ENCODE measurements at regions not wholly inside any gene's neighbourhood (a gene's known extent, or its start where the extent isn't known, plus 50 kb on each side); places are given as distances from the start of the nearest gene placed in this dataset.
"Not testable (repeated sequence)": the region's sequence is repeated elsewhere in the genome, so short reads cannot be mapped to it uniquely, and the experiment has no call there.

- DNase-seq (ENCODE audit: low read depth) (no peak), FAIRE-seq (no peak)
- Histone ChIP-seq H3K27me3 (ENCODE audit: control insufficient read depth, insufficient read depth, low read length) (no peaks in the 10 kb centered on the region), H3K4me3 (ENCODE audit: low read depth, low read length) (no peak overlapping the region), H3K36me3 (ENCODE audit: control insufficient read depth, insufficient read depth, low read length) (no peaks in the 10 kb centered on the region)
- no peak for TF ChIP-seq CTCF (IDR thresholded peaks at IDR 0.05; ENCODE audit: insufficient read depth, low read length, severe bottlenecking)
Measured at GRCh38 chr10:44102726-44103255, 282.1 kb downstream of the CXCL12 start.

DNA sequence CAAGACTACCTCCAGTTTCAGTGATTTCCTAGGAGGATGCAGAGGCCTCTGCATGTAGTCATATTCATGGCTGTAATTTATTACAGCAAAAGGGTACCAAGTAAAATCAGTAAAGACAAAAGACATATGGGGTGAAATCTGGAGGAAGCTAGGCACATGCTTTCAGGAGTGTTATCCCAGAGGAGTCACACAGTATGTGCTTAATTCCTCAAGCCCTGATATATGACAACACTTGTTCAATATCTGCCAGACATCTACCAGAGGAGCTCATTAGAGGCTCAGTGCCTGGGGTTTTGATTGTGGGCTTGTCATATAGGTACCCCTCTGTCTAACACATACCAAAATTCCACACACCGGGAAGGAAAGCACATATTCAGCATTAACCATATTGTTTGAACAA lies 283.8 kb downstream of the CXCL12 start:
- DNase-seq (ENCODE audit: low read depth): no peak
- H3K4me3 ChIP-seq (ENCODE audit: low read depth, low read length): no peak overlapping the region
- no peak for TF ChIP-seq CTCF (IDR thresholded peaks at IDR 0.05; ENCODE audit: insufficient read depth, low read length, severe bottlenecking)
- no peak for FAIRE-seq
- no peaks in the 10 kb centered on the region for H3K36me3 ChIP-seq (ENCODE audit: control insufficient read depth, insufficient read depth, low read length)
- H3K27me3 ChIP-seq (ENCODE audit: control insufficient read depth, insufficient read depth, low read length): no peaks in the 10 kb centered on the region

GRCh38 chr10:44099511-44099910 lies 285.4 kb downstream of the CXCL12 start:
- no peak for TF ChIP-seq CTCF (IDR thresholded peaks at IDR 0.05; ENCODE audit: insufficient read depth, low read length, severe bottlenecking)
- no peak for FAIRE-seq
- no peak overlapping the region for H3K4me3 ChIP-seq (ENCODE audit: low read depth, low read length)

GRCh38 chr10:44096217-44096616 lies 288.7 kb downstream of the CXCL12 start:
- not testable (repeated sequence) for H3K27me3 ChIP-seq (ENCODE audit: control insufficient read depth, insufficient read depth, low read length); FAIRE-seq; H3K4me3 ChIP-seq (ENCODE audit: low read depth, low read length); H3K36me3 ChIP-seq (ENCODE audit: control insufficient read depth, insufficient read depth, low read length); DNase-seq (ENCODE audit: low read depth)

More at GRCh38 chr10:44099511-44099910, 285.4 kb downstream of the CXCL12 start:
- no peaks in the 10 kb centered on the region for H3K36me3 ChIP-seq (ENCODE audit: control insufficient read depth, insufficient read depth, low read length)
- H3K27me3 ChIP-seq (ENCODE audit: control insufficient read depth, insufficient read depth, low read length): no peaks in the 10 kb centered on the region
- DNase-seq (ENCODE audit: low read depth): no peak

GRCh38 chr10:44089671-44090070 lies 295.2 kb downstream of the CXCL12 start:
- no peaks in the 10 kb centered on the region for H3K36me3 ChIP-seq (ENCODE audit: control insufficient read depth, insufficient read depth, low read length)
- TF ChIP-seq CTCF (IDR thresholded peaks at IDR 0.05; ENCODE audit: insufficient read depth, low read length, severe bottlenecking): no peak
- H3K27me3 ChIP-seq (ENCODE audit: control insufficient read depth, insufficient read depth, low read length): no peaks in the 10 kb centered on the region
- no peak for FAIRE-seq
- DNase-seq (ENCODE audit: low read depth): no peak
- no peak overlapping the region for H3K4me3 ChIP-seq (ENCODE audit: low read depth, low read length)

- Histone ChIP-seq H3K36me3 (ENCODE audit: control insufficient read depth, insufficient read depth, low read length) (no peaks in the 10 kb centered on the region), H3K27me3 (ENCODE audit: control insufficient read depth, insufficient read depth, low read length) (no peaks in the 10 kb centered on the region), H3K4me3 (ENCODE audit: low read depth, low read length) (no peak overlapping the region)
- TF ChIP-seq CTCF (IDR thresholded peaks at IDR 0.05; ENCODE audit: insufficient read depth, low read length, severe bottlenecking): no peak
- DNase-seq (ENCODE audit: low read depth): no peak
- FAIRE-seq: no peak
Measured at GRCh38 chr10:44087403-44087802, 297.5 kb downstream of the CXCL12 start.

Data from bronchial epithelial cell (primary cell).